ENCODE measurements at regions not wholly inside any gene's neighbourhood (a gene's known extent, or its start where the extent isn't known, plus 50 kb on each side); places are given as distances from the start of the nearest gene placed in this dataset.
"Not testable (repeated sequence)": the region's sequence is repeated elsewhere in the genome, so short reads cannot be mapped to it uniquely, and the experiment has no call there.

DNA sequence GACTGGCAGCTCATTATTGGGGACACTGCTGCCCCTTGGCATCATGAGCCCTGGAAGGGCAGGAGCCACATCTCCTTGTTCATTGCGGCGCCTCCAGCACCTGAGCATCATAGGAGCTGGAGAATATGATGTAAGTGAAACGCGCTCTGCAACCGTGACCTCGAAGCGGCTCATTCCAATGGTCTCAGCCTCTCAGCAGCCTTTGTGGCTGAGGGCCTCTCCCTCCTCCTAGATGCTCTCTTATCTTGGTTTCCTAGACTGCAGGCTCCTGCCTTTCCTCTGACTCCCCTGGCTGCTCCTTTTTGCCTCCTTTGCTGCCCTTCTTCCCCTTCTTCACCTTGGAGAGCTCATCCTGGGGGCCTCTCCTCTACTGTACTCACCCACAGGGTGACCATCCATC, 83.6 kb upstream of the CASZ1 start:
- Histone ChIP-seq H3K4me3 (ENCODE audit: low read depth in 1 of 2, low read length in 2 of 2) (no peak overlapping the region), H3K4me1 (ENCODE audit: control insufficient read depth in 1 of 2, insufficient read depth in 2 of 2, low read length in 2 of 2) (no peaks in the 10 kb centered on the region), H3K27me3 (ENCODE audit: control insufficient read depth in 1 of 2, insufficient read depth in 2 of 2, low read length in 2 of 2) (peaks cover 0 to 3% of the 10 kb centered on the region in 2 donors), H3K9me3 (ENCODE audit: control insufficient read depth in 1 of 2, low read length in 2 of 2) (no peaks in the 10 kb centered on the region), H3K9ac (ENCODE audit: low read depth in 1 of 2, low read length in 2 of 2) (no peak overlapping the region), H3K27ac (ENCODE audit: low read depth, low read length) (no peak overlapping the region), H3K36me3 (ENCODE audit: control insufficient read depth in 1 of 2, insufficient read depth in 2 of 2, low read length in 2 of 2) (no peaks in the 10 kb centered on the region)

DNA sequence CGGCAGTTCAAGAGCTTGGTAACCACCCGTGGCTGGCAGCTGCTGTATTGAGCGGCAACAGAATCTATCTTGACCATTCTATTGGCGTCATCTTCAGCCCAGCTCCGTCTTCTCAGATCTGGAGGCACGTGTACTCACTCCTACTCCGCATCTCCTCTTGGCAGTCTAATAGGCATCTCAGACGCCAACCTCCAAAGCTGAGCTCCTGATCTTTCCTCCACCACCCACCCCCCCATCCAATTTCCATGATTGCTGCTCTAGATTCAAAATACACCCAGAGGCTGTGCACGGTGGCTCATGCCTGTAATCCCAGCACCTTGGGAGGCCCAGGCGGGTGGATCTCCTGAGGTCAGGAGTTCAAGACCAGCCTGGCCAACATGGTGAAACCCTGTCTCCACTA, 84.6 kb upstream of the CASZ1 start:
- peaks cover 0 to 3% of the 10 kb centered on the region in 2 donors for H3K27me3 ChIP-seq (ENCODE audit: control insufficient read depth in 1 of 2, insufficient read depth in 2 of 2, low read length in 2 of 2)
- H3K36me3 ChIP-seq (ENCODE audit: control insufficient read depth in 1 of 2, insufficient read depth in 2 of 2, low read length in 2 of 2), result no peaks in the 10 kb centered on the region
- no peaks in the 10 kb centered on the region for H3K4me1 ChIP-seq (ENCODE audit: control insufficient read depth in 1 of 2, insufficient read depth in 2 of 2, low read length in 2 of 2)
- no peaks in the 10 kb centered on the region for H3K9me3 ChIP-seq (ENCODE audit: control insufficient read depth in 1 of 2, low read length in 2 of 2)
- no peak overlapping the region for H3K9ac ChIP-seq (ENCODE audit: low read depth in 1 of 2, low read length in 2 of 2)
- no peak overlapping the region for H3K4me3 ChIP-seq (ENCODE audit: low read depth in 1 of 2, low read length in 2 of 2)
- H3K27ac ChIP-seq (ENCODE audit: low read depth, low read length), result no peak overlapping the region

DNA sequence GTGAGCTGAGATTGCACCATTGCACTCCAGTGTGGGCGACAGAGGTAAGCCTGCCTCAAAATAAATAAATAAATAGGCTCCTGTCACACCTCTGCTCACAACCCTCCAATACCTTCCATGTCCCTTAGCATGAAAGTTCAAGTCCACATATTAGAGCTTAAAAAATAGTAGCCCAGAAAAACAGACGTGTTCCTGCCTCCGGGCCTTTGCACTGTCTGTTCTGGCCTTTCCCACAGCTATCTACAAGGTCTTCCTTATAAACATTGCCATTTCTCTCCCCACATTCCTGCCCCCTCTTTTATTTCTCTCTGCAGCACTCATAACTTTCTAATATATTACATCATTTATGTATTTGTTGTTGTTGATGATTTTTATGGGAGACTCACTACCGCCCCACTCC, 85.6 kb upstream of the CASZ1 start:
- Histone ChIP-seq H3K4me3 (ENCODE audit: low read depth in 1 of 2, low read length in 2 of 2) (no peak overlapping the region), H3K27me3 (ENCODE audit: control insufficient read depth in 1 of 2, insufficient read depth in 2 of 2, low read length in 2 of 2) (peaks cover 3 to 6% of the 10 kb centered on the region in 2 donors), H3K36me3 (ENCODE audit: control insufficient read depth in 1 of 2, insufficient read depth in 2 of 2, low read length in 2 of 2) (no peaks in the 10 kb centered on the region), H3K4me1 (ENCODE audit: control insufficient read depth in 1 of 2, insufficient read depth in 2 of 2, low read length in 2 of 2) (no peaks in the 10 kb centered on the region), H3K9me3 (ENCODE audit: control insufficient read depth in 1 of 2, low read length in 2 of 2) (no peaks in the 10 kb centered on the region), H3K27ac (ENCODE audit: low read depth, low read length) (no peak overlapping the region), H3K9ac (ENCODE audit: low read depth in 1 of 2, low read length in 2 of 2) (no peak overlapping the region)

DNA sequence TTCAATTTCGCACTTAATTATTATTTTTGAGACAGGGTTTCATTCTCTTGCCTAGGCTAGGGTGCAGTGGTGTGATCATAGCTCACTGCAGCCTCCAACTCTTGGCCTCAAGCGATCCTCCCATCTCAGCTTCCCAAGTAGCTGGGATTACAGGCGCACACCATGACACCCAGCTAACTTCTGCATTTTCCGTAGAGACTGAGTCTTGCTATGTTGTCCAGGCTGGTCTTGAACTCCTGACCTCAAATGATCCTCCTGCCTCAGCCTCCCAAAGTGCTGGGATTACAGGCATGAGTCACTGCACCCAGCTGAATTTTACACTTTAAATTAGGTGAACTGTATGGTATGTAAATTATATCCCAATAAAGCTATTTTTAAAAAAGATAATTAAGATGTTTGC, 90.6 kb upstream of the CASZ1 start:
- H3K27ac ChIP-seq (ENCODE audit: low read depth, low read length); H3K36me3 ChIP-seq (ENCODE audit: control insufficient read depth in 1 of 2, insufficient read depth in 2 of 2, low read length in 2 of 2); H3K4me1 ChIP-seq (ENCODE audit: control insufficient read depth in 1 of 2, insufficient read depth in 2 of 2, low read length in 2 of 2); H3K9ac ChIP-seq (ENCODE audit: low read depth in 1 of 2, low read length in 2 of 2); H3K4me3 ChIP-seq (ENCODE audit: low read depth in 1 of 2, low read length in 2 of 2); H3K9me3 ChIP-seq (ENCODE audit: control insufficient read depth in 1 of 2, low read length in 2 of 2): not testable (repeated sequence)
- H3K27me3 ChIP-seq (ENCODE audit: control insufficient read depth in 1 of 2, insufficient read depth in 2 of 2, low read length in 2 of 2), result peaks cover 9 to 30% of the 10 kb centered on the region in 2 donors

DNA sequence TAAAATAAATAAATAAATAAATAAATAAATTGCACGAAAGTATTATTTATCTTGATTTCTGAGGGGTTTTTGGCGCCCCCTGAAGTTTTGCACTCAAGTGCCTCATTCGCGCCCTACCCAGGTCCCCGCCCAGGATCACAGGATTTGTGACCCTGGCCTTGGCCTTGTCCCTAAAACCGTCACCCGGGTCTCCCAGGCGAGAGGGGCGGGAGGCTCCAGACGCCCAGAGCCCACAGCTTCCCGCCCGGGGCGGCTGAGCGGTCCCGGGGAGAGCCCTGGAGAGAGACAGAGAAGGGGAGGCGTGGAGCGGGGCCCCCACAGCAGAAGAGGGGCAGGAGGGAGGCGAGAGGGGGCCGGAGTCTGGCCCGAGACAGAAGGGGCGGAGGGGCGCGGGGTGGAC, 91.8 kb upstream of the CASZ1 start:
- peaks cover 9 to 30% of the 10 kb centered on the region in 2 donors for H3K27me3 ChIP-seq (ENCODE audit: control insufficient read depth in 1 of 2, insufficient read depth in 2 of 2, low read length in 2 of 2)
- no peaks in the 10 kb centered on the region for H3K36me3 ChIP-seq (ENCODE audit: control insufficient read depth in 1 of 2, insufficient read depth in 2 of 2, low read length in 2 of 2)

DNA sequence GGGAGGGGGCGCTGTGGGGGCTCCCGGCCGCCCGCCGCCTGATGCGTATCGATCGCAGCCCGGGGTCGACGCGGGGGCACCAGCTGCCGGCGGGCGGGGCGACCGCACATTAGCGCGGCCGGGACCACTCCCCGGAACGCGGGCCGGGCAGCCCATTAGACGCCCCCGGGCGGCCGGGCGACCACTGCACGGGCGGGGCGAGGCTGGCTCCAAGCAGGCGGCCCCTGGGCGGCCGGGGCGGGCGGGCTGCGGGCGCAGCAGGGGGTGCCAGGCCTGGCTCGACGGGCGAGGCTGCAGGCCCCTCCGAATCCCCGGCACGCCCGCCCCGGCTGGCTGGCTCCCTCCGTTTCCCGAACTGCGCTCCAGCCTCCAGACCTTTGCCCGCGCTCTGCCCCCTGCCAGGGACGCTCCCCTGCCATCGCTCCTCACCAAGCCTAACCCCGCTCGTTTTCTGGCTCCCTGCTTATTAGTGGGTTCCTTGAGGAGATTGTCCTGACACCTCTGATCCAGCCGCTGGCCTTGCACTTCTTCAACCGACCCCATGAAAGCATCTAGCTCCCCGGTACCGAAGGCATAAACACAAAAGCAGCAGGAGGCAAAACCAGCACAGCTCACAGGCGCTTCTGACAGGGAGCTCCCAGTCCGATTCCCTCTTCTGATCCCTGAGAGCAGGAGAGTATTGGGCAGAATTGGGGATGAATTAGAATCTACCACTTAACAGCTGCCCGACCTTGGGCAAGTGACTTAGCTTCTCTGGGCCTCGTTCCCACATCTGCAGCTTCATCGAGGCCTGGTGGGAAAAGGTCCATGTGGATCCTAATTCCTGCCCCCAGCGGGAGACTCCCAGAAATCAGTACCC, 92.6 kb upstream of the CASZ1 start:
- no peak overlapping the region for H3K9ac ChIP-seq (ENCODE audit: low read depth in 1 of 2, low read length in 2 of 2)

More for the DNA sequence above, 91.8 kb upstream of the CASZ1 start:
- Histone ChIP-seq H3K4me3 (ENCODE audit: low read depth in 1 of 2, low read length in 2 of 2) (no peak overlapping the region), H3K9me3 (ENCODE audit: control insufficient read depth in 1 of 2, low read length in 2 of 2) (no peaks in the 10 kb centered on the region), H3K27ac (ENCODE audit: low read depth, low read length) (no peak overlapping the region), H3K9ac (ENCODE audit: low read depth in 1 of 2, low read length in 2 of 2) (no peak overlapping the region), H3K4me1 (ENCODE audit: control insufficient read depth in 1 of 2, insufficient read depth in 2 of 2, low read length in 2 of 2) (no peaks in the 10 kb centered on the region)

DNA sequence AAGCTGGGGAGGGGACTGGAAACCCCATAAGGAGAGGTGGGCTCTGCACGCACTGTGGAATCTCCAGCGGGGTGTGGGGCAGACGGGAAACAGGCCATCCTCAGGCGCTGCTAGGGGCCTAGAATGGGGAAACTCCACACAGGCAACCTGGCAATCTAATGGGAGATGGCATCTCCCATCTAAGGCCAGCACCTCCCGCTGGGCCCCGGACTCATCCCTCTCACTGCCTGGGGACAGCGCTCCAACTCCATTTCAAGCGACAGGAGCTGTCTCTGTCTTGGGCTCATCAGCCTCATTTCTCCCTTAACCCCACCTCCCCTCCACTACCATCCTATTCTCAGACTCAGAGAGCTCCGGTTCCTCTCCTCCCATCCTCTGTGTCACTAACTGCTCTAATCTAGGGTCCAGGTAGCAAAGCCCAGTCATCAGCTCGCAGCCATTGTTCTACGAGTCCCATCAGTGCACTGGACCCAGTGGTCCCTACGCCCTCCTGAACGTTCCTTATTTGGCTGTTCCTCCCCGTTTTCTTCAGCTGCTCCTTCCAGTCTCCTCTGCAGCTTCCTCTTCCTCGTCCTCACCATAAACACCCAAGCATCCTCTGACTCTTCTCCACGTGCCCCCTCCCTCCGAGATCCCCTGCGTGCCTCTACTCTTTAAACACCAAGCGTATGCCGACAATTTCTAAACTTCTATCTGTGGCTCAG, 93.4 kb upstream of the CASZ1 start:
- Histone ChIP-seq H3K27ac (ENCODE audit: low read depth, low read length) (no peak overlapping the region), H3K27me3 (ENCODE audit: control insufficient read depth in 1 of 2, insufficient read depth in 2 of 2, low read length in 2 of 2) (peaks cover 9 to 30% of the 10 kb centered on the region in 2 donors), H3K4me3 (ENCODE audit: low read depth in 1 of 2, low read length in 2 of 2) (no peak overlapping the region), H3K4me1 (ENCODE audit: control insufficient read depth in 1 of 2, insufficient read depth in 2 of 2, low read length in 2 of 2) (no peaks in the 10 kb centered on the region), H3K36me3 (ENCODE audit: control insufficient read depth in 1 of 2, insufficient read depth in 2 of 2, low read length in 2 of 2) (no peaks in the 10 kb centered on the region), H3K9me3 (ENCODE audit: control insufficient read depth in 1 of 2, low read length in 2 of 2) (no peaks in the 10 kb centered on the region), H3K9ac (ENCODE audit: low read depth in 1 of 2, low read length in 2 of 2) (no peak overlapping the region)

More for the DNA sequence above, 92.6 kb upstream of the CASZ1 start:
- H3K4me3 ChIP-seq (ENCODE audit: low read depth in 1 of 2, low read length in 2 of 2), result no peak overlapping the region
- no peaks in the 10 kb centered on the region for H3K9me3 ChIP-seq (ENCODE audit: control insufficient read depth in 1 of 2, low read length in 2 of 2)
- no peak overlapping the region for H3K27ac ChIP-seq (ENCODE audit: low read depth, low read length)
- H3K4me1 ChIP-seq (ENCODE audit: control insufficient read depth in 1 of 2, insufficient read depth in 2 of 2, low read length in 2 of 2), result no peaks in the 10 kb centered on the region
- H3K27me3 ChIP-seq (ENCODE audit: control insufficient read depth in 1 of 2, insufficient read depth in 2 of 2, low read length in 2 of 2), result peaks cover 9 to 30% of the 10 kb centered on the region in 2 donors
- H3K36me3 ChIP-seq (ENCODE audit: control insufficient read depth in 1 of 2, insufficient read depth in 2 of 2, low read length in 2 of 2), result no peaks in the 10 kb centered on the region

DNA sequence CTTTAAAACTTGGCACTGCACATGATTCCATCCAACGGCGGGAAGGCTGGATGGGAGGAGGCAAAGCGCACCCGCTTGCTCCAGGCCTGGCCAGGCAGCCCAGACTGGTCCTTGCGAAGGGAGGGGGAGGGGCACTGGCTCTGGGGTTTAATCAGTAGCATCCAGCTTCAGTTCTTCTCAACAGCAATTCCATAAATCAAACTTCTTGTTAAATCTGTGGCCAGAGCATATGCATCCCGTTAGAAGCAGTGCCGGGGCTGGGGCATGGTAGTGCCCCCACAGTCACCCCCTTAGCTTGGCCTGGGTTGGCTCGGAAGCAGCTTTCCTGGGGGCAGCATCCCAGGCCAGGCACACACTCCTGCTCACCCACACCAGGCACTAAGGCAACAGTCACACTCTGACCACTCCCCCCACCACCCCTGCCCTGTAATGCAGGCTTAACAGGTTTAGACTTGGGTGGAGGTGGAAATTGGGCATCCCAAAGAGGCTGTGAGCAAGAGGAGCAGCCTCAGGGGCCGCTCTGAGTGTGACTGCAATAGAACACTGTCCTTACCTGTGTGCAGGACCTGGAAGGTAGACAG, 94.1 kb upstream of the CASZ1 start:
- no peaks in the 10 kb centered on the region for H3K9me3 ChIP-seq (ENCODE audit: control insufficient read depth in 1 of 2, low read length in 2 of 2)
- peaks cover 9 to 30% of the 10 kb centered on the region in 2 donors for H3K27me3 ChIP-seq (ENCODE audit: control insufficient read depth in 1 of 2, insufficient read depth in 2 of 2, low read length in 2 of 2)
- no peak overlapping the region for H3K4me3 ChIP-seq (ENCODE audit: low read depth in 1 of 2, low read length in 2 of 2)
- no peaks in the 10 kb centered on the region for H3K36me3 ChIP-seq (ENCODE audit: control insufficient read depth in 1 of 2, insufficient read depth in 2 of 2, low read length in 2 of 2)
- H3K9ac ChIP-seq (ENCODE audit: low read depth in 1 of 2, low read length in 2 of 2), result no peak overlapping the region
- H3K27ac ChIP-seq (ENCODE audit: low read depth, low read length), result no peak overlapping the region
- H3K4me1 ChIP-seq (ENCODE audit: control insufficient read depth in 1 of 2, insufficient read depth in 2 of 2, low read length in 2 of 2), result no peaks in the 10 kb centered on the region

DNA sequence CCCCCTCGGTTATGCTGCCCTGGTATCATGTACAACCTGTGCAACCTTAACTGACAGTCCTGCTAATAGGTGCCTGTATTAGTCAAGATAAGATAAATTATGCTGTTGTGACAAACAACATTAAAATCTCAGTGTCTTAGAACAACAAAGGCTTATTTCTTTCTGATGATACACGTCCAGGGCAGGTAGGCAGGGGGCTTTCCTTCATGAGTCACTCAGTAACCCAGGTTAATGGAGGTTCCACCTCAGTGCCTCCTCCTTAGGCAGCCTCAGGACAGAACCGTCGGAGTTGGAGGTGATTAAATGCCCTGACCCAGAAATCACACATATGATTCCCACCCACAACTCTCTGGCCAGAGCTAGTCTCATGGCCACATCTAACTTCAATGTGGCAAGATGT, 94.6 kb upstream of the CASZ1 start:
- H3K9ac ChIP-seq (ENCODE audit: low read depth in 1 of 2, low read length in 2 of 2), result no peak overlapping the region
- peaks cover 9 to 30% of the 10 kb centered on the region in 2 donors for H3K27me3 ChIP-seq (ENCODE audit: control insufficient read depth in 1 of 2, insufficient read depth in 2 of 2, low read length in 2 of 2)
- no peak overlapping the region for H3K27ac ChIP-seq (ENCODE audit: low read depth, low read length)
- H3K9me3 ChIP-seq (ENCODE audit: control insufficient read depth in 1 of 2, low read length in 2 of 2), result no peaks in the 10 kb centered on the region
- no peaks in the 10 kb centered on the region for H3K4me1 ChIP-seq (ENCODE audit: control insufficient read depth in 1 of 2, insufficient read depth in 2 of 2, low read length in 2 of 2)
- H3K36me3 ChIP-seq (ENCODE audit: control insufficient read depth in 1 of 2, insufficient read depth in 2 of 2, low read length in 2 of 2), result no peaks in the 10 kb centered on the region
- H3K4me3 ChIP-seq (ENCODE audit: low read depth in 1 of 2, low read length in 2 of 2), result no peak overlapping the region

All from duodenal mucosa (tissue), 2 donors.